Mesenchymal stem cell (in vitro differentiated cells and primary cell): ENCODE measurements at regions not wholly inside any gene's neighbourhood (a gene's known extent, or its start where the extent isn't known, plus 50 kb on each side); places are given as distances from the start of the nearest gene placed in this dataset.

Experiments
- DNase-seq: peaks from one replicate; pipeline ENCODE4 v3.0.0-alpha.2; 2013
- H2AFZ ChIP-seq: one replicate; pipeline ENCODE4 v1.6.1; 2013; ENCODE audit warnings: low read depth, mild to moderate bottlenecking, control low read depth, inconsistent platforms, low read length, moderate library complexity
- H2AK5ac ChIP-seq: 2 replicates; pipeline ENCODE4 v1.6.1; 2013; ENCODE audit warnings: low read length, moderate library complexity, mild to moderate bottlenecking, inconsistent platforms; ENCODE audit not compliant: severe bottlenecking
- H2BK120ac ChIP-seq: one replicate; pipeline ENCODE4 v1.6.1; 2013; ENCODE audit warnings: low read depth, mild to moderate bottlenecking, inconsistent platforms, low read length, moderate library complexity
- H2BK12ac ChIP-seq, 2 experiments: one replicate each; pipeline ENCODE4 v1.6.1; 2013; ENCODE audit warnings: inconsistent platforms in 2 of 2, low read length in 2 of 2, mild to moderate bottlenecking in 2 of 2, moderate library complexity in 2 of 2, control low read depth in 1 of 2
- H2BK15ac ChIP-seq: one replicate; pipeline ENCODE4 v1.6.1; 2013; ENCODE audit warnings: mild to moderate bottlenecking, low read depth, inconsistent platforms; ENCODE audit not compliant: poor library complexity, severe bottlenecking
- H2BK5ac ChIP-seq: 2 replicates; pipeline ENCODE4 v1.6.1; 2013; ENCODE audit warnings: low read depth, mild to moderate bottlenecking, low read length, control low read depth, inconsistent platforms; ENCODE audit not compliant: poor library complexity, severe bottlenecking
- H3K14ac ChIP-seq, 2 experiments: one replicate each; pipeline ENCODE4 v1.6.1; 2013; ENCODE audit warnings: inconsistent platforms in 2 of 2, low read length in 2 of 2, control low read depth in 1 of 2, mild to moderate bottlenecking in 1 of 2, moderate library complexity in 1 of 2
- H3K18ac ChIP-seq, 2 experiments: one replicate each; pipeline ENCODE4 v1.6.1; 2013; ENCODE audit warnings: inconsistent platforms in 2 of 2, low read length in 2 of 2, control low read depth in 1 of 2, low read depth in 1 of 2, mild to moderate bottlenecking in 1 of 2
- H3K23ac ChIP-seq, 2 experiments: one replicate each; pipeline ENCODE4 v1.6.1; 2013; ENCODE audit warnings: inconsistent platforms in 2 of 2, low read length in 2 of 2, mild to moderate bottlenecking in 2 of 2, moderate library complexity in 2 of 2, control low read depth in 1 of 2
- H3K27ac ChIP-seq: 2 replicates; pipeline ENCODE4 v1.5.1; 2013; ENCODE audit warnings: mild to moderate bottlenecking, moderate library complexity, low read length, control low read depth, inconsistent platforms; ENCODE audit not compliant: poor library complexity, severe bottlenecking
- H3K27me3 ChIP-seq, 2 experiments: 2 replicates each; pipeline versions ENCODE4 v1.6.1 to v1.7.0; 2013; ENCODE audit warnings: low read length in 2 of 2, mild to moderate bottlenecking in 2 of 2, moderate library complexity in 2 of 2, control low read depth in 1 of 2, inconsistent platforms in 1 of 2; ENCODE audit not compliant: control insufficient read depth in 1 of 2, insufficient read depth in 1 of 2
- H3K36me3 ChIP-seq, 2 experiments: 2 replicates each; pipeline versions ENCODE4 v1.6.1 to v1.7.0; 2013; ENCODE audit warnings: low read length in 2 of 2, control low read depth in 1 of 2, inconsistent platforms in 1 of 2, low read depth in 1 of 2, mild to moderate bottlenecking in 1 of 2; ENCODE audit not compliant: insufficient read depth in 2 of 2, control insufficient read depth in 1 of 2
- H3K4ac ChIP-seq, 2 experiments: one replicate each; pipeline ENCODE4 v1.6.1; 2013; ENCODE audit warnings: inconsistent platforms in 2 of 2, low read length in 2 of 2, mild to moderate bottlenecking in 2 of 2, moderate library complexity in 2 of 2, control low read depth in 1 of 2, low read depth in 1 of 2
- H3K4me1 ChIP-seq: 2 replicates; pipeline ENCODE4 v1.6.1; 2013; ENCODE audit warnings: low read depth, low read length, control low read depth; ENCODE audit not compliant: control insufficient read depth, insufficient read depth
- H3K4me2 ChIP-seq: 2 replicates; pipeline ENCODE4 v1.6.1; 2013; ENCODE audit warnings: low read length, mild to moderate bottlenecking, inconsistent platforms; ENCODE audit not compliant: poor library complexity, severe bottlenecking
- H3K4me3 ChIP-seq, 2 experiments: 2 replicates each; pipeline versions ENCODE4 v1.5.1 to v1.7.0; 2013; ENCODE audit warnings: low read length in 2 of 2, mild to moderate bottlenecking in 2 of 2, control low read depth in 1 of 2, low read depth in 1 of 2; ENCODE audit not compliant: insufficient read depth in 1 of 2
- H3K79me1 ChIP-seq: replicated peaks from 2 replicates; pipeline ENCODE4 v1.6.1; 2013; ENCODE audit warnings: mild to moderate bottlenecking, control low read depth, low read length, inconsistent platforms; ENCODE audit not compliant: poor library complexity, severe bottlenecking
- H3K9ac ChIP-seq: 2 replicates; pipeline ENCODE4 v1.7.0; 2013; ENCODE audit warnings: mild to moderate bottlenecking, low read length, moderate library complexity
- H3K9me3 ChIP-seq: 2 replicates; pipeline ENCODE4 v1.7.0; 2013; ENCODE audit warnings: mild to moderate bottlenecking, low read length; ENCODE audit not compliant: control insufficient read depth
- H4K8ac ChIP-seq: one replicate; pipeline ENCODE4 v1.6.1; 2013; ENCODE audit warnings: inconsistent platforms, mild to moderate bottlenecking, low read length, moderate library complexity
- H4K91ac ChIP-seq: one replicate; pipeline ENCODE4 v1.6.1; 2013; ENCODE audit warnings: mild to moderate bottlenecking, low read length, inconsistent platforms
- WGBS: methylation state at CpG from one replicate; pipeline ENCODE4 v1.1.7; 2013; ENCODE audit warnings: mixed read lengths; 5-methylcytosine and 5-hydroxymethylcytosine counted together

DNA sequence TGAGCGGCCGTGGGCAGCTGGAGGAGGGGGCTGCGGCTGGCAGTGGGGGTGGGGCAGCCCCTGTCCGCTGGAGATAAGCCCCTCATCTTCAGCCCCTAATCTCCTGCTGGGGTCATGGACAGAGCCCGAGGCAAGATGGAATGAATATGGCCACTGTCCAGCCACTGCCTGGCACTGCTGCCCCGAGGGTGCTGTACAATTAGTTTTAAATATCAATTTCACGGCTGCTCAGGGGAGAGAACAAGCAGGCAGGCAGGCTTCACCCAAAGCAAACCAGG, 64.1 kb upstream of the NKX1-1 start:
- 87% methylated on average over 7 of the region's 7 CpGs for WGBS
- Histone ChIP-seq H3K27me3 (peaks cover 0 to 44% of the 10 kb centered on the region in 2 experiments), H3K4me3 (no peak overlapping the region), H2BK12ac (no peak overlapping the region), H2AK5ac (no peak overlapping the region), H4K91ac (no peak overlapping the region), H3K4ac (no peak overlapping the region), H3K36me3 (no peaks in the 10 kb centered on the region), H3K27ac (no peak overlapping the region), H2BK5ac (no peak overlapping the region), H3K9me3 (peaks cover 16% of the 10 kb centered on the region), H3K4me1 (no peaks in the 10 kb centered on the region), H3K9ac (no peak overlapping the region), H3K18ac (no peak overlapping the region), H3K14ac (no peak overlapping the region), H3K4me2 (no peak overlapping the region), H2BK120ac (no peak overlapping the region), H2BK15ac (no peak overlapping the region), H4K8ac (no peak overlapping the region), H3K23ac (no peak overlapping the region), H2AFZ (no peak overlapping the region), H3K79me1 (no peaks in the 10 kb centered on the region)
- DNase-seq: no peak

DNA sequence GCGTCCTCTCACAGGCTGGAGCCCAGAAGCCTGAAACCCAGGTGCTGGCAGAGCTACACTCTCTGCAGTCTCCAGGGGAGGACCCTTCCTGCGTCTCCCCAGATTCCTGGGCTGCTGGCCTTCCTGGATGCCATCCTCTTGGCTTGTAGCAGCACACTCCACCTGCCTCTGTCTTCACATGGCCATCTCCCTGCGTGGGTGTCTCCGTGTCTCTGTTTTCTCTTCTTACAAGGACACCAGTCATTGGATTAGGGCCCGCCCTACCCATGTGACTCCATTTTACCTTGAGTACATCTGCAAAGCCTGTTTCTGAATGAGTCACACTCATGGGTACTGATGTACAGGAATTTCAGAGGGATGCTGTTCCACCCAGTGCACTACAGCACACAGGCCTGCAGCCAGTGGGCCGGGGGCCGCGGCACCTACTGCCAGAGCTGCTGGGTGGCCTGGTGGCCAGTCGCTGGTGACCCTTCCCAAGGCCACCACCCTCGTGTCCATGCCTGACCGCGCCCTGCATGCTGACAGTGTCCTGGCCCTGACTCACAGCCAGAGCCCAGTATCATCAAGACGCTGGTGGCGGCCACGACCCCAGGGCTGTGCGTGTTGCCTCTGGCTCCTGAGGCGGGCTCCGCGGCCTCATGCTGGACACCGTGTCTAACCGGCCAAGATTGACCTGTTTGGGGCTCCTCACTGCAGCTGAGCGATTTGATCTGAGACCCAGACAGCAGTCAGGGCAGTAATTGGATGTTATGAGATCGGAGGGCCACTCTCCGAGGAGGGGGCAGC, 63.6 kb upstream of the NKX1-1 start:
- Histone ChIP-seq H3K27ac (no peak overlapping the region), H2BK5ac (no peak overlapping the region), H3K23ac (no peak overlapping the region), H3K14ac (no peak overlapping the region), H3K18ac (no peak overlapping the region), H3K9ac (no peak overlapping the region), H2BK12ac (no peak overlapping the region), H3K4me2 (no peak overlapping the region), H3K27me3 (peaks cover 0 to 49% of the 10 kb centered on the region in 2 experiments), H2AK5ac (no peak overlapping the region), H3K4me1 (no peaks in the 10 kb centered on the region), H4K8ac (no peak overlapping the region), H2BK15ac (no peak overlapping the region), H2BK120ac (no peak overlapping the region), H3K36me3 (no peaks in the 10 kb centered on the region), H3K4ac (no peak overlapping the region), H3K9me3 (peaks cover 16% of the 10 kb centered on the region), H2AFZ (no peak overlapping the region), H4K91ac (no peak overlapping the region), H3K4me3 (no peak overlapping the region), H3K79me1 (no peaks in the 10 kb centered on the region)
- no peak for DNase-seq
- WGBS: 90% methylated on average over 24 of the region's 24 CpGs

DNA sequence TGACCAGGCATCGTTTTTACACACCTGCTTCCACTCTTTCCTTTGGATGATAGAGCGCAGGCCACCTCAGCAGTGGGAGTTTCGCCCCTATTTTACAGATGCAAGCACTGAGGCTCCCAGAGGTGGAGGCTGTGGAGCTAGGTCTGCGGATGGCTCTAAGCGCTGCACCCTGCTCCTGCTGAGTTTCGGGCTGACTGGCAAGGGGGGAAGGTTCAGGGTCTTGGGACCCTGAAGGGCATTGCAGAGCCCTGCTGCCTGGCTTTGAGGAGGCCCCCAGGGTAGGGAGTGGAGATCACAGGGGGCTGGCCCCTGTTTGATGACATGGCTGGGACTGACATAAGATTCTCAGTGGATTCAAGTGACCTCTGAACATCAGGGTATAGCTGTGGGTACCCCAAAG, 62.8 kb upstream of the NKX1-1 start:
- 71% methylated on average over 6 of the region's 6 CpGs for WGBS
- H2BK12ac ChIP-seq: no peak overlapping the region

DNA sequence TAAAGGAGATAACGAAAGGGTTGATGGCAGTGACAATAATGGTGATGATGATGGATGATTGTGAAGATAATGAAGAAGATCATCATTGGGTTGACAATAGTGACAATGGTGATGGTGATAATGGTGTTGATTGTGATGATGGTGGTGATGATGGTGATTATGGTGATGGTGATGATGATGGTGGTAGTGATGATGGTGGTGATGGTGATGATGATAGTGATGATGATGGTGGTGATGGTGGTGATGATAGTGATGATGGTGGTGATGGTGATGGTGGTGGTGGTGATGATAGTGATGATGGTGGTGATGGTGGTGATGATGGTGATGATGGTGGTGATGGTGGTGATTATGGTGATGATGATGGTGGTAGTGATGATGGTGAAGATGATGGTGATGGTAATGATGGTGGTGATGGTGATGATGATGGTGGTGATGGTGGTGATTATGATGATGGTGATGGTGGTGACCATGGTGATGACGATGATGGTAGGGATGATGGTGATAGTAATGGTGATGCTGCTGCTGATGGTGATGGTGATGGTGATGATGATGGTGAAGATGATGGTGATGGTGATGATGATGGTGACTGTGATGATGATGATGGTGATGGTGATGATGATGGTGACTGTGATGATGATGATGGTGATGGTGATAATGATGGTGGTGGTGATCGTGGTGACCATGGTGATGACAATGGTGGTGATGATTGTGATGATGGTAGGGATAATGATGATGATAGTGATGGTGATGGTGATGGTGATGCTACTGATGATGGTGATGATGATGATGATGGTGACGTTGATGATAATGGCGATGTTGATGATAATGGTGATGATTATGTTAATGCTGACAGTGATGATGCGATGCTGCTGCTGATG, 61.6 kb upstream of the NKX1-1 start:
- Histone ChIP-seq H3K4me3 (no peak overlapping the region), H2BK5ac (no peak overlapping the region), H3K27me3 (peaks cover under 1 to 58% of the 10 kb centered on the region in 2 experiments), H3K9me3 (peaks cover 16% of the 10 kb centered on the region), H3K18ac (no peak overlapping the region), H2AFZ (no peak overlapping the region), H3K4me1 (peaks cover 11% of the 10 kb centered on the region), H2AK5ac (no peak overlapping the region), H3K79me1 (no peaks in the 10 kb centered on the region), H3K23ac (no peak overlapping the region), H2BK120ac (no peak overlapping the region), H3K4me2 (no peak overlapping the region), H4K91ac (no peak overlapping the region), H3K4ac (no peak overlapping the region), H4K8ac (no peak overlapping the region), H3K27ac (no peak overlapping the region), H3K36me3 (no peaks in the 10 kb centered on the region), H2BK15ac (no peak overlapping the region), H2BK12ac (no peak overlapping the region), H3K9ac (no peak overlapping the region), H3K14ac (no peak overlapping the region)
- WGBS: 86% methylated on average over 6 of the region's 6 CpGs
- no peak for DNase-seq

More for the DNA sequence above, 62.8 kb upstream of the NKX1-1 start:
- no peak overlapping the region for H3K4ac ChIP-seq
- no peak overlapping the region for H3K4me2 ChIP-seq
- no peak overlapping the region for H4K8ac ChIP-seq
- no peak overlapping the region for H2AK5ac ChIP-seq
- H3K9ac ChIP-seq: no peak overlapping the region
- H2BK5ac ChIP-seq: no peak overlapping the region
- peaks cover 16% of the 10 kb centered on the region for H3K9me3 ChIP-seq
- no peaks in the 10 kb centered on the region for H3K36me3 ChIP-seq
- no peak for DNase-seq
- no peak overlapping the region for H2BK15ac ChIP-seq
- no peak overlapping the region for H3K18ac ChIP-seq
- H4K91ac ChIP-seq: no peak overlapping the region
- no peak overlapping the region for H3K4me3 ChIP-seq
- no peaks in the 10 kb centered on the region for H3K79me1 ChIP-seq
- H3K23ac ChIP-seq: no peak overlapping the region
- no peaks in the 10 kb centered on the region for H3K4me1 ChIP-seq
- H2BK120ac ChIP-seq: no peak overlapping the region
- H2AFZ ChIP-seq: no peak overlapping the region
- no peak overlapping the region for H3K14ac ChIP-seq
- peaks cover 0 to 57% of the 10 kb centered on the region in 2 experiments for H3K27me3 ChIP-seq
- no peak overlapping the region for H3K27ac ChIP-seq
